Endodermal cell (in vitro differentiated cells): ENCODE measurements at regions not wholly inside any gene's neighbourhood (a gene's known extent, or its start where the extent isn't known, plus 50 kb on each side); places are given as distances from the start of the nearest gene placed in this dataset.

Experiments used
- DNase-seq: peaks from one replicate; pipeline ENCODE4 v3.0.0-alpha.2; 2017
- H3K27ac ChIP-seq: 2 replicates; pipeline ENCODE4 v1.5.1; 2013; ENCODE audit warnings: mild to moderate bottlenecking, low read depth, low read length, moderate library complexity
- H3K27me3 ChIP-seq: 2 replicates; pipeline ENCODE4 v1.6.1; 2013; ENCODE audit warnings: mild to moderate bottlenecking, low read length, moderate library complexity; ENCODE audit not compliant: insufficient read depth, control insufficient read depth, poor library complexity, severe bottlenecking
- H3K36me3 ChIP-seq: 2 replicates; pipeline ENCODE4 v1.7.0; 2013; ENCODE audit warnings: mild to moderate bottlenecking, low read length, moderate library complexity; ENCODE audit not compliant: control insufficient read depth, insufficient read depth
- H3K4me1 ChIP-seq: one replicate; pipeline ENCODE4 v1.7.0; 2013; ENCODE audit warnings: low read length; ENCODE audit not compliant: control insufficient read depth, insufficient read depth
- H3K4me3 ChIP-seq: 2 replicates; pipeline ENCODE4 v1.5.1; 2013; ENCODE audit warnings: mild to moderate bottlenecking, low read length, moderate library complexity
- H3K9ac ChIP-seq: 2 replicates; pipeline ENCODE4 v1.6.1; 2013; ENCODE audit warnings: mild to moderate bottlenecking, low read length, moderate library complexity; ENCODE audit not compliant: poor library complexity, severe bottlenecking; ENCODE audit errors: extremely low read depth
- H3K9me3 ChIP-seq: 2 replicates; pipeline ENCODE4 v1.6.1; 2013; ENCODE audit warnings: mild to moderate bottlenecking, low read length, moderate library complexity; ENCODE audit not compliant: control insufficient read depth
- H3K27ac Mint-ChIP-seq: 2 replicates; pipeline ENCODE4 v1.8.0; 2020; ENCODE audit warnings: mixed read lengths
- H3K27me3 Mint-ChIP-seq: 2 replicates; pipeline ENCODE4 v1.8.0; 2021; ENCODE audit warnings: mild to moderate bottlenecking, mixed read lengths; ENCODE audit not compliant: insufficient read depth
- H3K36me3 Mint-ChIP-seq: 2 replicates; pipeline ENCODE4 v1.8.0; 2020; ENCODE audit warnings: low read depth, mixed read lengths
- H3K4me1 Mint-ChIP-seq: 2 replicates; pipeline ENCODE4 v1.8.0; 2020; ENCODE audit warnings: mixed read lengths
- H3K4me3 Mint-ChIP-seq: 2 replicates; pipeline ENCODE4 v1.8.0; 2020; ENCODE audit warnings: mild to moderate bottlenecking, moderate library complexity, mixed read lengths
- H3K9me3 Mint-ChIP-seq: 2 replicates; pipeline ENCODE4 v1.8.0; 2020; ENCODE audit warnings: mild to moderate bottlenecking, mixed read lengths
- CTCF ChIP-seq: fragments of 200-600 bp; sonication (generic); conservative IDR thresholded peaks from 2 replicates; pipeline ENCODE4 v1.5.0; 2021; ENCODE audit warnings: antibody characterized with exemption, mild to moderate bottlenecking
- WGBS, 2 experiments: methylation state at CpG; one replicate each; pipeline versions ENCODE4 v1.1.5 to v1.1.7; 2013; ENCODE audit warnings: missing lambda C conversion rate in 2 of 2, mixed read lengths in 1 of 2; ENCODE audit not compliant: insufficient coverage in 1 of 2, insufficient read length in 1 of 2; 5-methylcytosine and 5-hydroxymethylcytosine counted together

- no peak overlapping the region for H3K4me3 Mint-ChIP-seq
- peaks cover 8% of the 10 kb centered on the region for H3K4me1 ChIP-seq
- TF ChIP-seq CTCF: no peak
- no peaks in the 10 kb centered on the region for H3K9me3 ChIP-seq
- H3K36me3 ChIP-seq: no peaks in the 10 kb centered on the region
- 95 to 100% methylated on average over 1 of the region's 1 CpG for WGBS, 2 experiments
- no peak overlapping the region for H3K4me3 ChIP-seq
- H3K27me3 Mint-ChIP-seq: no peaks in the 10 kb centered on the region
- H3K27ac Mint-ChIP-seq: no peak overlapping the region
- no peak overlapping the region for H3K27ac ChIP-seq
- H3K9me3 Mint-ChIP-seq: peaks cover 55% of the 10 kb centered on the region
- no peaks in the 10 kb centered on the region for H3K36me3 Mint-ChIP-seq
- H3K9ac ChIP-seq: no peak overlapping the region
- no peak for DNase-seq
- no peaks in the 10 kb centered on the region for H3K27me3 ChIP-seq
- H3K4me1 Mint-ChIP-seq: peaks cover 8% of the 10 kb centered on the region
These were observed 527.1 kb downstream of the MRPL39 start for GRCh38 chr21:25080141-25080540.

DNA sequence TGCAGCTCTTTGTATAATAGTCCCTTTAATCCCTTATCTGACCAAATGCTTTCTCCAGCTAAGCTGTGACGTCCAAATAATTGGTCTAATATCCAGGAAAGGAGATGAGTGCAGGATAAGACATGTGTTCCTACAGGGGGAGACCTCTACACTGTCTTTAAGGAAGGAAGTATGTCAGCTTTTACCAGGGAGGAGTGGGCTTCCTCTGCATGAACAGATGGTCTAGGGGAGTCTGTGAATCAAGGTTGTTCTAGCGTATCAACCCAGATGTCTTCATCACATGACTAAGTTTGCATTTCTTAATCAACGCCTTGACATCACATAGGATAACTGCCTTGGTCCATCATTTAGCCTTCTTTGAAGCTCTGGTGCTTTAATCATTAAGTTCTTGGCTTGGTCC lies 528.2 kb downstream of the MRPL39 start:
- Mint-ChIP-seq H3K27me3 (no peaks in the 10 kb centered on the region), H3K4me1 (peaks cover 8% of the 10 kb centered on the region), H3K9me3 (peaks cover 46% of the 10 kb centered on the region), H3K4me3 (no peak overlapping the region), H3K27ac (no peak overlapping the region), H3K36me3 (no peaks in the 10 kb centered on the region)
- Histone ChIP-seq H3K4me3 (no peak overlapping the region), H3K36me3 (no peaks in the 10 kb centered on the region), H3K9me3 (no peaks in the 10 kb centered on the region), H3K27ac (no peak overlapping the region), H3K4me1 (peaks cover 8% of the 10 kb centered on the region), H3K9ac (no peak overlapping the region), H3K27me3 (no peaks in the 10 kb centered on the region)
- WGBS, 2 experiments: 90 to 93% methylated on average over 1 to 3 of the region's 3 CpGs
- DNase-seq: no peak
- TF ChIP-seq CTCF: no peak

GRCh38 chr21:25062061-25062460 lies 545.2 kb downstream of the MRPL39 start:
- Mint-ChIP-seq H3K4me3 (no peak overlapping the region), H3K4me1 (no peaks in the 10 kb centered on the region), H3K27me3 (no peaks in the 10 kb centered on the region), H3K36me3 (no peaks in the 10 kb centered on the region), H3K27ac (no peak overlapping the region), H3K9me3 (peaks cover 57% of the 10 kb centered on the region)
- Histone ChIP-seq H3K4me3 (no peak overlapping the region), H3K27me3 (no peaks in the 10 kb centered on the region), H3K9ac (no peak overlapping the region), H3K27ac (no peak overlapping the region), H3K36me3 (no peaks in the 10 kb centered on the region), H3K9me3 (no peaks in the 10 kb centered on the region), H3K4me1 (no peaks in the 10 kb centered on the region)
- TF ChIP-seq CTCF: no peak
- WGBS, 2 experiments: 82 to 83% methylated on average over 1 of the region's 1 CpG
- DNase-seq: no peak
